PC-3 (cell line): ENCODE measurements at regions not wholly inside any gene's neighbourhood (a gene's known extent, or its start where the extent isn't known, plus 50 kb on each side); places are given as distances from the start of the nearest gene placed in this dataset.

Experiments used
- ATAC-seq: fragments of 200-7000 bp; cut with Tn5 transposase; 2 replicates; pipeline ENCODE4 v1.9.1; 2020; ENCODE audit warnings: mild to moderate bottlenecking, moderate library complexity
- BruUV-seq: library from RNA; stranded (reverse); fragments of 400-500 nt; replicated peaks from 2 replicates; lab custom pipeline; 2021; lab: Mats Ljungman, UMichigan
- CTCF ChIA-PET: fragments of 300-600 bp; sonication (Branson Sonifier 250); formaldehyde crosslinking; loops from one replicate; lab custom pipeline; 2022; ENCODE audit warnings: antibody characterized with exemption; lab: Charles Lee
- POLR2A ChIA-PET: fragments of 300-600 bp; sonication (Branson Sonifier 250); formaldehyde crosslinking; loops from one replicate; lab custom pipeline; 2022; ENCODE audit warnings: antibody characterized with exemption; ENCODE audit not compliant: unreplicated experiment; lab: Charles Lee
- DNase-seq: peaks from one replicate; pipeline ENCODE4 v3.0.0-alpha.2; 2015
- H2AFZ ChIP-seq: fragments of 300-600 bp; sonication (generic); 2 replicates; pipeline ENCODE4 v1.6.0; 2016; ENCODE audit warnings: antibody characterized with exemption, low read length
- H3F3A ChIP-seq: fragments of 300-600 bp; sonication (generic); one replicate; pipeline ENCODE4 v1.6.0; 2017; ENCODE audit warnings: antibody characterized with exemption, low read length, control low read depth, mild to moderate bottlenecking; ENCODE audit not compliant: unreplicated experiment
- H3K27ac ChIP-seq: fragments of 300-600 bp; sonication (generic); 2 replicates; pipeline ENCODE4 v1.5.1; 2016; ENCODE audit warnings: mild to moderate bottlenecking, low read length
- H3K27me3 ChIP-seq: fragments of 300-600 bp; sonication (generic); 2 replicates; pipeline ENCODE4 v1.6.1; 2016; ENCODE audit warnings: low read length, mixed read lengths
- H3K36me3 ChIP-seq: fragments of 300-600 bp; sonication (generic); 2 replicates; pipeline ENCODE4 v1.6.1; 2016; ENCODE audit warnings: low read depth, mixed run types, low read length, mixed read lengths
- H3K4me1 ChIP-seq: fragments of 300-600 bp; sonication (generic); 2 replicates; pipeline ENCODE4 v1.5.1; 2016; ENCODE audit warnings: low read length; ENCODE audit not compliant: insufficient read depth
- H3K4me2 ChIP-seq: fragments of 300-600 bp; sonication (generic); 2 replicates; pipeline ENCODE4 v1.6.0; 2016; ENCODE audit warnings: low read length
- H3K4me3 ChIP-seq: fragments of 300-600 bp; sonication (generic); 2 replicates; pipeline ENCODE4 v1.5.1; 2016; ENCODE audit warnings: mild to moderate bottlenecking, low read length, mixed read lengths
- H3K79me2 ChIP-seq: fragments of 300-600 bp; sonication (generic); 2 replicates; pipeline ENCODE4 v1.6.1; 2017; ENCODE audit warnings: low read length, mixed read lengths
- H3K9ac ChIP-seq: fragments of 300-600 bp; sonication (generic); 2 replicates; pipeline ENCODE4 v1.6.0; 2016; ENCODE audit warnings: mild to moderate bottlenecking, low read length
- H3K9me2 ChIP-seq: fragments of 300-600 bp; sonication (generic); replicated peaks from 2 replicates; pipeline ENCODE4 v1.6.1; 2016; ENCODE audit warnings: mixed run types, low read length, mixed read lengths
- H3K9me3 ChIP-seq: fragments of 300-600 bp; sonication (generic); 2 replicates; pipeline ENCODE4 v1.6.1; 2016; ENCODE audit warnings: low read length, mixed read lengths
- H4K20me1 ChIP-seq: fragments of 300-600 bp; sonication (generic); 2 replicates; pipeline ENCODE4 v1.6.1; 2016; ENCODE audit warnings: low read length, mixed read lengths
- CTCF ChIP-seq: fragments of 300-600 bp; sonication (generic); conservative IDR thresholded peaks from 2 replicates; pipeline ENCODE4 v1.5.1; 2017; ENCODE audit warnings: antibody characterized with exemption, low read depth, mild to moderate bottlenecking, low read length
- EZH2 ChIP-seq: fragments of 300-600 bp; sonication (generic); IDR thresholded peaks from one replicate; pipeline ENCODE4 v1.6.1; 2017; ENCODE audit warnings: antibody characterized with exemption, mild to moderate bottlenecking, low read length; ENCODE audit not compliant: unreplicated experiment
- EZH2phosphoT487 ChIP-seq: fragments of 300-600 bp; sonication (generic); IDR thresholded peaks from 2 replicates; pipeline ENCODE4 v1.6.1; 2018; ENCODE audit warnings: mild to moderate bottlenecking, antibody characterized with exemption, low read length, borderline replicate concordance
- intact Hi-C: fragments of 100-400 bp; cut with micrococcal nuclease; formaldehyde crosslinking; loops from 2 replicates; pipeline ENCODE4 v1.9.0; 2023

GRCh38 chr11:122062763-122063162 is 53.3 kb downstream of the BLID start:
- ChIA-PET POLR2A (no interaction called here), CTCF (no interaction called here)
- H3K9me2 ChIP-seq: no peaks in the 10 kb centered on the region
- no peaks in the 10 kb centered on the region for H3F3A ChIP-seq
- DNase-seq (no peak), ATAC-seq (no peak)
- intact Hi-C loops: no loop called here
- no TSS peak for BruUV-seq
- H3K4me1 ChIP-seq: no peaks in the 10 kb centered on the region
- TF ChIP-seq EZH2 (no peak), CTCF (no peak)
- no peak overlapping the region for H3K4me3 ChIP-seq
- no peak overlapping the region for H3K9ac ChIP-seq
- H4K20me1 ChIP-seq: no peaks in the 10 kb centered on the region
- no peaks in the 10 kb centered on the region for H3K36me3 ChIP-seq
- peaks cover 13% of the 10 kb centered on the region for H3K9me3 ChIP-seq
- H3K27ac ChIP-seq: no peak overlapping the region
- no peak overlapping the region for H2AFZ ChIP-seq
- H3K79me2 ChIP-seq: no peaks in the 10 kb centered on the region
- H3K27me3 ChIP-seq: peaks cover 6% of the 10 kb centered on the region; the same call in 1 of the 2 replicates
- H3K4me2 ChIP-seq: no peak overlapping the region

DNA sequence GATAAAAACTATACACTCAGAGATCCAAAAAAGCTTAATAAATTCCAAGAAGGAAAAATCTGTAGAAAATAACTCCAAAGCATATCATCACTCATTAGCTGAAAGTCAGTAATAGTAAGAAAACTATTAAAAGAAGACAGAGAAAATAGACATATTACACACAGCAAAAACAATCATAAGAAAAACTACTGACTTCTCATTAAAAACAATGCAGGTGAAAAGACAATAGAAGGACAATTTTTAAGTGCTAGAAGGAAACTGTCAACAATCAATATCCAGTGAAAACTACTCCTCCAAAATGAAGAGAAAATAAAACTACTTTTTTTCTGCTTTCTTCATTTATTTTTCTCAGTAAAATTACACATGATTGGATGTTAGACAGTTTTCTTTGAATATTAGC is 56.5 kb downstream of the BLID start:
- BruUV-seq: no TSS peak
- intact Hi-C loops: no loop called here

More for the DNA sequence above, 56.5 kb downstream of the BLID start:
- ChIA-PET CTCF (no interaction called here), POLR2A (no interaction called here)
- Histone ChIP-seq H4K20me1 (no peaks in the 10 kb centered on the region), H3K9me2 (no peaks in the 10 kb centered on the region), H3K4me1 (no peaks in the 10 kb centered on the region), H3K36me3 (no peaks in the 10 kb centered on the region), H3K9me3 (peaks cover 13% of the 10 kb centered on the region), H3K9ac (no peak overlapping the region), H3F3A (no peaks in the 10 kb centered on the region), H3K4me3 (no peak overlapping the region; the same call in 1 of the 2 replicates), H3K4me2 (no peak overlapping the region), H3K79me2 (no peaks in the 10 kb centered on the region), H2AFZ (no peak overlapping the region), H3K27ac (no peak overlapping the region), H3K27me3 (no peaks in the 10 kb centered on the region)
- no peak for ATAC-seq
- TF ChIP-seq EZH2 (no peak), CTCF (no peak), EZH2phosphoT487 (no peak)
- no peak for DNase-seq
